ENCODE measurements at regions not wholly inside any gene's neighbourhood (a gene's known extent, or its start where the extent isn't known, plus 50 kb on each side); places are given as distances from the start of the nearest gene placed in this dataset.

DNA sequence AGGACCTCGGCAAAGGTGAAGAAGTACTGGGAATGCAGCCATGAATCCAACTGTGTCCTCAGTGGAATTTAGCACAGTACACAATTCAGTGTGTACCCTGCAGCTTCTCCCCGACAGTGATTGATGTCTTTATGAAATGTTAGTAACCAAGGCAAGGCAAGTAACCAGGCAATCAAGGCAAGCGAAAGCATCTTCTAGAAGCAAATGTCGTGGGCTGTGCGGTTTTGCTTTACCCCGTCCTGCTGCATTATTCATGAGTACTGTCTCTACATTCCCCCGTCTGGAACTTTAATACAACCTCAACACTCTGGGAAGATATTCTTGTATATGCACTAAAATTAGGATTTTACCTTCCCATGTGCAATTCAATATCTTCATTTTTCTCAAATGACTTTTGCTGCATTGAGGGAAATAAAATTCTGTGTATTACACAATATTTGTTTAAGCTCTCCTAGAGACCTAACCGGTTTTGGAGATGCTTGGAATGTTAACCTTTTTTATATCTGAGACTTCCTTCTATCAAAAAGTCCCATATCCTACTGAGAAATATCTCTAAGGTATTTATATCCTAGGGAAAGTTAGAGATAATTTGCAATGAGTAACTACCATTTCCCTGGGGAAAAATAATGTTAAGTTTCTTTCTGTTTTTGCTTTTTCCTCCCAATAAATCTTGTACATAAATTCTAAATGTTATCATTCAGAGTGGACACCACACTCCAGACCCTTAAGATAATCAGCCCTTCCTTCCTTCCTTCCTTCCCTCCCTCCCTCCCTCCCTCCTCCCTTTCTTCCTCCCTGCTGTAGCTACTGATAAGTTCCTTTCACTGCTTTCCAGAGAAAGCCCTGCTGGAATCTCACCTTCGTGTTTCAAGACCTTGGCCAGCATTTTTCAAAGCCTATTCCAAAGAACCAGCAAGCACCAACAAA is 51.9 kb upstream of the ADORA2B start:
- Histone ChIP-seq H3K9ac (ENCODE audit: low read length) (no peak overlapping the region), H2BK5ac (ENCODE audit: low read length) (no peak overlapping the region), H3K79me2 (ENCODE audit: control insufficient read depth, insufficient read depth, low read length) (no peaks in the 10 kb centered on the region), H3K18ac (ENCODE audit: low read length) (no peak overlapping the region), H3K27ac (ENCODE audit: low read depth, low read length) (no peak overlapping the region), H3K4me1 (ENCODE audit: control insufficient read depth, low read depth, low read length) (no peaks in the 10 kb centered on the region), H3K23ac (ENCODE audit: low read length) (no peak overlapping the region), H2BK15ac (replicated peaks; ENCODE audit: low read depth) (no peak overlapping the region), H3K79me1 (ENCODE audit: low read length) (no peaks in the 10 kb centered on the region), H3K4me2 (ENCODE audit: low read length) (no peak overlapping the region), H4K8ac (ENCODE audit: low read depth, low read length) (no peak overlapping the region), H3K4ac (ENCODE audit: low read depth, low read length) (no peak overlapping the region), H3K36me3 (ENCODE audit: control insufficient read depth, insufficient read depth, low read length) (no peaks in the 10 kb centered on the region), H2BK120ac (ENCODE audit: low read depth, low read length) (no peak overlapping the region), H2AK5ac (ENCODE audit: low read length) (no peak overlapping the region), H3K27me3 (ENCODE audit: insufficient read depth, low read length, poor library complexity) (no peaks in the 10 kb centered on the region), H4K5ac (ENCODE audit: low read length) (no peak overlapping the region), H3K56ac (ENCODE audit: low read length) (no peak overlapping the region), H3K4me3 (ENCODE audit: low read length) (no peak overlapping the region)
- peak; percentile 53 for DNase-seq
- no CpG with 5 or more reads among the region's 9 CpGs for WGBS (ENCODE audit: extremely low coverage, insufficient coverage, low lambda C conversion rate)

GRCh38 chr17:15893658-15894024 is 51.3 kb upstream of the ADORA2B start:
- no peak overlapping the region for H2BK15ac ChIP-seq (replicated peaks; ENCODE audit: low read depth)
- DNase-seq = no peak
- H3K4me3 ChIP-seq (ENCODE audit: low read length) = no peak overlapping the region
- H4K5ac ChIP-seq (ENCODE audit: low read length) = no peak overlapping the region
- no peak overlapping the region for H3K27ac ChIP-seq (ENCODE audit: low read depth, low read length)
- no peak overlapping the region for H2BK120ac ChIP-seq (ENCODE audit: low read depth, low read length)
- no peaks in the 10 kb centered on the region for H3K27me3 ChIP-seq (ENCODE audit: insufficient read depth, low read length, poor library complexity)
- H4K8ac ChIP-seq (ENCODE audit: low read depth, low read length) = no peak overlapping the region
- H3K56ac ChIP-seq (ENCODE audit: low read length) = no peak overlapping the region
- no peaks in the 10 kb centered on the region for H3K4me1 ChIP-seq (ENCODE audit: control insufficient read depth, low read depth, low read length)
- H3K4ac ChIP-seq (ENCODE audit: low read depth, low read length) = no peak overlapping the region
- no peak overlapping the region for H2BK5ac ChIP-seq (ENCODE audit: low read length)
- H3K9ac ChIP-seq (ENCODE audit: low read length) = no peak overlapping the region
- H3K36me3 ChIP-seq (ENCODE audit: control insufficient read depth, insufficient read depth, low read length) = no peaks in the 10 kb centered on the region
- H3K79me2 ChIP-seq (ENCODE audit: control insufficient read depth, insufficient read depth, low read length) = no peaks in the 10 kb centered on the region
- no CpG with 5 or more reads among the region's 2 CpGs for WGBS (ENCODE audit: extremely low coverage, insufficient coverage, low lambda C conversion rate)
- H3K23ac ChIP-seq (ENCODE audit: low read length) = no peak overlapping the region
- H2AK5ac ChIP-seq (ENCODE audit: low read length) = no peak overlapping the region
- H3K79me1 ChIP-seq (ENCODE audit: low read length) = no peaks in the 10 kb centered on the region
- H3K18ac ChIP-seq (ENCODE audit: low read length) = no peak overlapping the region
- H3K4me2 ChIP-seq (ENCODE audit: low read length) = no peak overlapping the region

- no peak overlapping the region for H3K23ac ChIP-seq (ENCODE audit: low read length)
- H2BK15ac ChIP-seq (replicated peaks; ENCODE audit: low read depth) = no peak overlapping the region
- H3K4me1 ChIP-seq (ENCODE audit: control insufficient read depth, low read depth, low read length) = no peaks in the 10 kb centered on the region
- H3K27ac ChIP-seq (ENCODE audit: low read depth, low read length) = no peak overlapping the region
- H2AK5ac ChIP-seq (ENCODE audit: low read length) = no peak overlapping the region
- no peak overlapping the region for H3K18ac ChIP-seq (ENCODE audit: low read length)
- no peaks in the 10 kb centered on the region for H3K27me3 ChIP-seq (ENCODE audit: insufficient read depth, low read length, poor library complexity)
- DNase-seq = no peak
- H3K9ac ChIP-seq (ENCODE audit: low read length) = no peak overlapping the region
- no peaks in the 10 kb centered on the region for H3K79me2 ChIP-seq (ENCODE audit: control insufficient read depth, insufficient read depth, low read length)
- H3K56ac ChIP-seq (ENCODE audit: low read length) = no peak overlapping the region
- H2BK5ac ChIP-seq (ENCODE audit: low read length) = no peak overlapping the region
- no peaks in the 10 kb centered on the region for H3K79me1 ChIP-seq (ENCODE audit: low read length)
- no peak overlapping the region for H2BK120ac ChIP-seq (ENCODE audit: low read depth, low read length)
- H4K8ac ChIP-seq (ENCODE audit: low read depth, low read length) = no peak overlapping the region
- H3K36me3 ChIP-seq (ENCODE audit: control insufficient read depth, insufficient read depth, low read length) = no peaks in the 10 kb centered on the region
- H4K5ac ChIP-seq (ENCODE audit: low read length) = no peak overlapping the region
- no peak overlapping the region for H3K4ac ChIP-seq (ENCODE audit: low read depth, low read length)
- H3K4me3 ChIP-seq (ENCODE audit: low read length) = no peak overlapping the region
- no peak overlapping the region for H3K4me2 ChIP-seq (ENCODE audit: low read length)
- no CpG with 5 or more reads among the region's 5 CpGs for WGBS (ENCODE audit: extremely low coverage, insufficient coverage, low lambda C conversion rate)
These were observed 50.7 kb upstream of the ADORA2B start for GRCh38 chr17:15894258-15894657.

DNA sequence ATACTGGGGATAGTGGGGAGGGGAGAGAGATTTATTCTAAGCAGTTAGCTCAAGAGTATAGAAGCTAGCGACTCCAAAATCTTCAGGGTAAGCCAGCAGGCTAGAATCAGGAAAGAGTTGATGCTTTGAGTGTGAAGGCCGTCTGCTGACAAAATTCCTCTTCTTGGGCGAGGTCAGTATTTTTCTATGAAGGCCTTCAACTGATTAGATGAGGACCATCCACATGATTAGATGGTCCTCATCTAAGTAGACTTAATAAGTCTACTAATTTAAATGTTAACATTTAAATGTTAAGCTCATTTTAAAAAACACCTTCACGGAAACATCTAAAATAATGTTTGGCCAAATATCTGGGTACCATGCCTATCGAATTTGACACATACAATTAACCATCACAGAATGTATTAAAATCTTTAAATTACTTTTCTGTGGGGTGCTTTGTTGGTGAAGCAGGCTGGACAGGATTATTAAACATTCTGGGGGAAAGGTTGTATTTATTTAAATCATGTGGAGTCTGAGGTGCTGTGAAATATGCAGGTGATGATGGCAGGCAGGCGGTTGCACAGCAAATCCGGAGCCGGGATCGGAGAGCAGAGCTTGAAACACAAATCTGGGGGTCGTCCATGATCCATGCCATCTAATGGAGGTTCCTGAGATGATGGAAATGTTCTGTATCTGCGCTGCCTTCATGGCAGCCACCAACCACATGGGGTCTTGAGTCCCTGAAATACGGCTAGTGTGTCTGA is 49.8 kb upstream of the ADORA2B start:
- WGBS (ENCODE audit: extremely low coverage, insufficient coverage, low lambda C conversion rate) = no CpG with 5 or more reads among the region's 12 CpGs
- Histone ChIP-seq H2BK15ac (replicated peaks; ENCODE audit: low read depth) (no peak overlapping the region), H3K79me2 (ENCODE audit: control insufficient read depth, insufficient read depth, low read length) (no peaks in the 10 kb centered on the region), H3K4me2 (ENCODE audit: low read length) (no peak overlapping the region), H3K36me3 (ENCODE audit: control insufficient read depth, insufficient read depth, low read length) (no peaks in the 10 kb centered on the region), H2BK120ac (ENCODE audit: low read depth, low read length) (no peak overlapping the region), H3K23ac (ENCODE audit: low read length) (no peak overlapping the region), H3K27me3 (ENCODE audit: insufficient read depth, low read length, poor library complexity) (no peaks in the 10 kb centered on the region), H2BK5ac (ENCODE audit: low read length) (no peak overlapping the region), H3K79me1 (ENCODE audit: low read length) (no peaks in the 10 kb centered on the region), H3K4me1 (ENCODE audit: control insufficient read depth, low read depth, low read length) (no peaks in the 10 kb centered on the region), H3K4me3 (ENCODE audit: low read length) (no peak overlapping the region), H2AK5ac (ENCODE audit: low read length) (no peak overlapping the region), H4K5ac (ENCODE audit: low read length) (no peak overlapping the region), H3K27ac (ENCODE audit: low read depth, low read length) (no peak overlapping the region), H3K4ac (ENCODE audit: low read depth, low read length) (no peak overlapping the region), H4K8ac (ENCODE audit: low read depth, low read length) (no peak overlapping the region), H3K56ac (ENCODE audit: low read length) (no peak overlapping the region), H3K9ac (ENCODE audit: low read length) (no peak overlapping the region), H3K18ac (ENCODE audit: low read length) (no peak overlapping the region)
- no peak for DNase-seq

All from mesendoderm (in vitro differentiated cells).